HG02973 (cell line): ENCODE measurements at regions not wholly inside any gene's neighbourhood (a gene's known extent, or its start where the extent isn't known, plus 50 kb on each side); places are given as distances from the start of the nearest gene placed in this dataset.

Source experiments
- ATAC-seq: cut with Tn5 transposase; IDR thresholded peaks from one replicate; pipeline ENCODE4 v1.9.1; 2021; ENCODE audit warnings: moderate library complexity; ENCODE audit not compliant: unreplicated experiment

DNA sequence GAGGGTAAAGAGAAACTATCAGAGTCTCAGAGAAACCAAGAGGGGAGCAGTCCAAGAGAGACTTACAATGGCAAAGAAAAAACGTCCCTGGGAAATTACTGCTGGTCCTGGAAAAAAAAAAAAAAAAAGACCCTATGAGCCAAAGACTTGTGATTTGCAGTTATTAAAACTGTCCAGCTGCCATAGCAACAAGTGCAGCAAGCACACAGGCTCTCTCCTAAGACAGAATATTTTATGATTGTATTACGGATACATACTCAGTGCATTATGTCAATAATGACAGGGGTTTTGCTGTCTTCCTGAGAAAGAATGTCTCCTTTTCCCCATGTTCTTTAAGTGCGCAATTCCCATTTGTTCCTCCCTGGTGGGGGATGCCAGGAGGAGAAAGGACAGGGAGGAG, 178.5 kb downstream of the GPAM start:
- ATAC-seq: no peak

DNA sequence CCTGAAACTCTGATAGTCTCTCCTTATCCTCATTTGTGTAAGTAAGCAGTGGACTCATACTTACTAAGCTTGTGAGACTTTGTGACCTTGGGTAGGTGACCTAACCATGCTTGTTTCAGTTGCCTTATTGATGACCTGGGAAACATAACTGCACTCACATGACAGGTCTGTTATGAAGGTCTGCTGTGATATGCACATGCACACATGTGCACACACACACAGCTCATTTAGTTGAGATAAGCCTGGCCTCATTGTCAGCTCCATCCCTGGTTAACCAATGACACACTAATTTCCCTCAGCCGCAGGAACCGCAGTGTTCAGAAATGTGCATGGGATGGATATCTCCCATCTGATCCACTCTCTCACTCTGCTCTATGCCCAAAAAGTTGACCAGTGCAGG, 177.2 kb downstream of the GPAM start:
- no peak for ATAC-seq

- no peak for ATAC-seq
Observed at GRCh38 chr10:112006831-112007230, 176.7 kb downstream of the GPAM start.

GRCh38 chr10:112022196-112022595, 161.4 kb downstream of the GPAM start:
- no peak for ATAC-seq

DNA sequence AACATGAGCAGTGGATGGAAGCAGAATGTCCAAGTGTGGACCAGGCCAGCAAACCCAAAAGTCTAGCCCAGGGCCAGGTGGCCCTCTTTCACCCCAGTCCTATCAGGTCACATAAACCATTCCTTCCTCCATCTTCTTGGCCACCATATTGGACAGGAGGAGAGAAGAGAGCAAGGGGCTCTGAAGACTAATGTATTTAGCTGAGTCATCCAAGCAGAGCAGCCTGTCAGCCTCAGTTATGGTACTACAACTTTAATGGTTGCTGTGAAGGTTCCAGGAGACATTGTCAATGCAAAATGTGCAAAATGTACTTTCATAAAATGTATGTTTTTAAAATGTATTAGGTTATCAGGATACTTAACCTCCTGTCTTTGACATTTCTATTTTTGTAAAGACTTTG, 159.5 kb downstream of the GPAM start:
- ATAC-seq: no peak

DNA sequence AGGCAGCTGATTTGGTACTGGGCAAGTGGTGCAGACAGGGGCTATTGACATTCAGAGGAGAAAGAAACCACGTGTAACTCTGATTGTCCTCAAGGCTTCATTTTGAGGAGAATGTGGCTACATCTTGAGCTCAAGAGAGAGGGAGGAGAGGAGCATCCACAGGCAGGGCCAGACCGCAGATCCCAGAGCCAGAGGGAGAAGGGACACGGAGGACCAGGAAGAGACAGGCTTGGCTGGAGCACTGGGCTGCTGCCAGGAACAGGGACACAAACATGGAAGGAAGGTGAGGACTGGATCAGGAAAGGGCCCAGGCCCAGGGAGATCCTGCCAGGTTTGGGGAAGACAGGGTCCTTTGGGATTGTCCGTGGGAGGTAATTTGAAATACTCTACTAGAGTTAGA, 158.3 kb downstream of the GPAM start:
- no peak for ATAC-seq

DNA sequence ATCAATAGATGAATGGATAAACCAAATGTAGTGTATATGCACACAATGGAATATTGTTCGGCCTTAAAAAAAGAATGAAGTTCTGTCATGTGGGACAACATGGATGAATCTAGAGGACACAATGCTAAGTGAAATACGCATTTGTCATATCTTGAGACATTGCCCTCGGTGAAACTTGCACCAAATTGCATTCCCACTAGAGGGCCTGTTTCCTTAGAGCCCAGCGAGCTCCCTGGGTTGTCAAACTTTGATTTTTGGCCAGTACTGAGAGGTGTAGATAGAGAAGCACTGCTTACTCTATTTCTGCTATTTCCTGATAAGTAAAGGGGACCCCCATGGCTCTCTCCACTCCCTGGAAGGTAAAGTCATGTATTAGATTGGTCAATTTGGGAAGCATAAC, 157.1 kb downstream of the GPAM start:
- ATAC-seq: no peak

- no peak for ATAC-seq
Observed at GRCh38 chr10:112027731-112028280, 155.8 kb downstream of the GPAM start.

DNA sequence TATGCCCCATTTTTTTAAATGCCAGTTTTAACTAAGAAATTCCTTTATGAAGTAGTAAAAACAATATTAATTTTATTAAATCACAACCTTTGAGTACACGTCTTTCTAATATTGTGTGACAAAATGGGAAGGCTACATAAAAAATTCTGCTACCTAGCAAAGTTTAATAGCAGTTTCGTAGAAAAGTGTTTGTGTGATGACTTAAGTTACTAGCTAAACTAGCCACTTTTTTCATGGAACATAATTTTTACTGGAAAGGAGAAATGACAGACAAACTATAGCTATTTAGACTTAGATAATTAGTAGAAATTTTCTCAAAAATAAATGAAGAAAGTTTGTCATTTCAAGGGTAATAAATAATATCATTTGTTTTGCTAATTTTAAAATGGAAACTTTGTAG, 153.1 kb downstream of the GPAM start:
- no peak for ATAC-seq

GRCh38 chr10:112039823-112040222, 143.7 kb downstream of the GPAM start:
- no peak for ATAC-seq

GRCh38 chr10:112040696-112041095, 142.9 kb downstream of the GPAM start:
- ATAC-seq: no peak

DNA sequence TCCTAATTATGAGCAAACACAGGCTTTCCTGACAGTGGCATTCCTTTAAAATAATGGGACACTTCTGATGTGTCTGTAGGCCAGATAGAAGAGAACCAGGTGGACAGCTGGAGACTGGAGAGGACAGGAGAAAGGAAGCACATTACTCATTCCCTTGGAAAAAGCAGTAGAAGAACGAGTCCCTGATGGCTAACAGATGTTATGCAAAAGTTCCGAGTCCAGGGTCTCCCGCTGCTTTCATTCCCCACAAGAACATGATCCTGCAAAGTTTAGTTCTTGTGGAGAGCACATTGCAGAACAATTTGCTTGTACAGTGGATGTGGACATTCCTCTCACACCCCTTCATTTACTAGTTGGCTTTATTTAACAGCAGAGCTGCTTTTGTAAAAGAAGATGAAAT, 137.6 kb downstream of the GPAM start:
- ATAC-seq: no peak

DNA sequence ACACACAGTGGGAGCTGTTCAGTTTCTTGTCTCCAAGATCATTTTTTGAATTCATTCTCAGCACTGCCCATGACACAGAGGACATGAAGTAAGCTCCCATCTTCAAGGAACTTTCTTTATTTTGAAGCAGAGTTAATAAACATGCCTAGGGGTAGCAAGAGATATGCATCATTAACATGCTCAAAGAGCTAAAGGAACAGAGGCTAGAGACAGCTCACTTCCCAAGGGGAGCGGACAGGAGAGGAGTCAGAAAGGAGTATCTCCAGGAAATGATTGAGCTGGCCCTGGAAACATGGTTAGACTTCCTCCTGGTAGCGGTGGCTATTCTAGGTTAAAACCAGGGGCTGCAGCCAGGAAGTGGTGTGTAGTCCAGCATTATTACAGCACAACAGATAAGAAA, 135.9 kb downstream of the GPAM start:
- no peak for ATAC-seq

DNA sequence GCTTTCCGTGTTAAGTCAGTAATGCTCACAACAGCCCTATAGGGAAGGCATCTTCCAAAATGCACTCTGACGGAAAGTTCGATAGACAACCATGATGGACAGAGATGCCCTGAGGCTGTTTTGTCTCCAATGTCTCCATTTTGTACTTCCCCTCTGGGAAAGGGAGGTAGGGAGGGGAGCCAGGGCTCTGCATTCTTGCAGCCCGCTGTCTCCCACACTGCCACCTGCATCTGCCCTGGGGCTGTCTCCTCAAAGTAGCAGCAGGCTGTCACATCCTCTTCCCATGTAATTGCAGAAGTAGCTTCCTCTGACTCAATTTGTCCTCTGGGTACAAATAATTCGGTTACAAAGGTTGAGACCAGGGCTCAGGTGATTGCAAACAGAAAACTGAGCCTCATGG, 131.4 kb downstream of the GPAM start:
- ATAC-seq: no peak

- ATAC-seq: no peak
Observed at GRCh38 chr10:112053895-112054294, 129.7 kb downstream of the GPAM start.

- no peak for ATAC-seq
Observed at GRCh38 chr10:112054516-112054915, 129.0 kb downstream of the GPAM start.

- no peak for ATAC-seq
Observed at GRCh38 chr10:112057072-112057471, 126.5 kb downstream of the GPAM start.

- no peak for ATAC-seq
Observed at GRCh38 chr10:112059220-112059619, 124.3 kb downstream of the GPAM start.

DNA sequence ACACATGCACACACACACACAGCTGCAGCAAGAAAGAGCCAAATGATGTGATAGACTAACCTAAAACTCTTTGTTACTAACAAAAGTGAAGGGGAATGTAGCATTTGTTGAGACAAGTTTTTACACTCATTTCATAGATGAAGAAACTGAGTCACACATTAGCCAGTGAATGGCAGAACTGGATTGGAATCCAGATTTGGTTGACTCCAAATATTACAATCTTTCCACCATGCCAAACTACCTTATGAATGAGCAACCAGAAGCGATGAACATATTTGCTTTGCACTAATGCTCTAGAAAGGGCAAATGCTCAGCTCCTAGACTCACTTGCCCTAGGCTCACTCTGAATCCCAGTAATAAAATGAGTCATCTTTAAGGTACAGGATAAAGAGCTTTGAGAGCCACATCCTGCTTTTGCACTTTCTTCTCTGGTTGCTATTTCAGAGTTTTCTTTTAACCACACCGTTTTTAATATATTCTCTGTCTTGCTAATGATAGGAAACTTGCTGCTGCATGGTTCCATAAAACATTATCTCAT, 111.9 kb downstream of the GPAM start:
- no peak for ATAC-seq

- ATAC-seq: no peak
Observed at GRCh38 chr10:112078003-112078402, 105.6 kb downstream of the GPAM start.

- no peak for ATAC-seq
Observed at GRCh38 chr10:112080231-112080630, 103.3 kb downstream of the GPAM start.

GRCh38 chr10:112082120-112082519, 101.4 kb downstream of the GPAM start:
- no peak for ATAC-seq

DNA sequence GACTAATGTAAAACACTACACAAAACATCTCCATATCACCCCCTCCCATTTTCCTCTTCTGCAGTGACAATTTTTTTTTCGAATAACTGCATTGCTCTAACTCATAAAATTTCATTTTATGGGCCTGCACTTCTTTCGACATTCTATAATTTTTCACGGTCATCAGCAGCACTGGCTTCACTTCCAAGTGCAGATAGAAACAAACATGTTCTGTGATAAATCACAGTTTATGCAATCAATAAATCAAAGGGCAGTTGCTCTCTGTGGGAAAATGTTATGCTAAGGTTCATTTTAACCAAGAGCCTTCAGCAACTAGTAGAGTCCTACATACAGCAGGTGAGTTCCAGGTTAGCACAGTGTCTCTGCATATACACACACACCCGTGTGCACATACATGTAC, 100.1 kb downstream of the GPAM start:
- ATAC-seq: no peak
